DOHH2 (cell line): ENCODE measurements at regions not wholly inside any gene's neighbourhood (a gene's known extent, or its start where the extent isn't known, plus 50 kb on each side); places are given as distances from the start of the nearest gene placed in this dataset.

Source experiments
- H3F3A ChIP-seq: fragments of 200-600 bp; sonication (generic), shearing (Covaris generic); 2 replicates; pipeline ENCODE4 v1.6.0; 2016; ENCODE audit warnings: antibody characterized with exemption, mild to moderate bottlenecking; ENCODE audit not compliant: control insufficient read depth, insufficient read depth
- H3K27ac ChIP-seq: fragments of 200-600 bp; sonication (generic); 2 replicates; pipeline ENCODE4 v1.5.1; 2014; ENCODE audit warnings: low read depth, mild to moderate bottlenecking, low read length, moderate library complexity
- H3K27me3 ChIP-seq: fragments of 200-600 bp; sonication (generic); 2 replicates; pipeline ENCODE4 v1.6.1; 2014; ENCODE audit warnings: mild to moderate bottlenecking, low read length, mixed read lengths; ENCODE audit not compliant: control insufficient read depth
- H3K36me3 ChIP-seq: fragments of 200-600 bp; sonication (generic); 2 replicates; pipeline ENCODE4 v1.6.1; 2014; ENCODE audit warnings: mild to moderate bottlenecking, low read length, moderate library complexity, mixed read lengths; ENCODE audit not compliant: control insufficient read depth
- H3K4me1 ChIP-seq: fragments of 200-600 bp; sonication (generic); 2 replicates; pipeline ENCODE4 v1.6.1; 2014; ENCODE audit warnings: mild to moderate bottlenecking, low read length, mixed read lengths; ENCODE audit not compliant: control insufficient read depth
- H3K4me2 ChIP-seq: fragments of 200-600 bp; sonication (generic); 2 replicates; pipeline ENCODE4 v1.6.0; 2014; ENCODE audit warnings: mild to moderate bottlenecking, low read length, moderate library complexity
- H3K4me3 ChIP-seq: fragments of 200-600 bp; sonication (generic); 2 replicates; pipeline ENCODE4 v1.5.1; 2014; ENCODE audit warnings: mild to moderate bottlenecking, low read length, mixed read lengths
- H3K79me2 ChIP-seq: fragments of 200-600 bp; sonication (generic); 2 replicates; pipeline ENCODE4 v1.6.1; 2014; ENCODE audit warnings: mild to moderate bottlenecking, low read length, mixed read lengths; ENCODE audit not compliant: control insufficient read depth
- H3K9me2 ChIP-seq: fragments of 200-600 bp; sonication (generic); replicated peaks from 2 replicates; pipeline ENCODE4 v1.6.1; 2014; ENCODE audit warnings: mild to moderate bottlenecking, low read length, mixed read lengths; ENCODE audit not compliant: control insufficient read depth
- H3K9me3 ChIP-seq: fragments of 200-600 bp; sonication (generic); 2 replicates; pipeline ENCODE4 v1.6.1; 2014; ENCODE audit warnings: antibody characterized with exemption, low read length, mixed read lengths; ENCODE audit not compliant: control insufficient read depth, insufficient read depth
- H4K20me1 ChIP-seq: fragments of 200-600 bp; sonication (generic); 2 replicates; pipeline ENCODE4 v1.6.0; 2014; ENCODE audit warnings: low read depth, mild to moderate bottlenecking, antibody characterized with exemption, low read length, moderate library complexity; ENCODE audit not compliant: control insufficient read depth, insufficient read depth
- CTCF ChIP-seq: fragments of 200-600 bp; sonication (generic); IDR thresholded peaks from one replicate; pipeline ENCODE4 v1.5.1; 2014; ENCODE audit warnings: antibody characterized with exemption, mild to moderate bottlenecking, low read depth, low read length; ENCODE audit not compliant: poor library complexity, severe bottlenecking
- EZH2phosphoT487 ChIP-seq: fragments of 200-600 bp; sonication (generic); IDR thresholded peaks from 2 replicates; pipeline ENCODE4 v1.6.1; 2017; ENCODE audit warnings: borderline replicate concordance, mild to moderate bottlenecking, antibody characterized with exemption, low read length, moderate library complexity, mixed read lengths

GRCh38 chr1:87513966-87514660 lies 185.4 kb downstream of the LMO4 start:
- Histone ChIP-seq H3K27me3 (no peaks in the 10 kb centered on the region), H4K20me1 (no peaks in the 10 kb centered on the region), H3K27ac (no peak overlapping the region), H3K4me3 (no peak overlapping the region), H3K9me2 (no peaks in the 10 kb centered on the region), H3K4me1 (no peaks in the 10 kb centered on the region), H3K79me2 (no peaks in the 10 kb centered on the region), H3K9me3 (no peaks in the 10 kb centered on the region), H3K4me2 (no peak overlapping the region), H3K36me3 (no peaks in the 10 kb centered on the region), H3F3A (no peaks in the 10 kb centered on the region)
- TF ChIP-seq CTCF = no peak
- TF ChIP-seq EZH2phosphoT487 = no peak

GRCh38 chr1:87515781-87516180 lies 187.1 kb downstream of the LMO4 start:
- Histone ChIP-seq H3K4me2 (no peak overlapping the region), H3K27ac (no peak overlapping the region), H3K36me3 (no peaks in the 10 kb centered on the region), H4K20me1 (no peaks in the 10 kb centered on the region), H3K79me2 (no peaks in the 10 kb centered on the region), H3F3A (no peaks in the 10 kb centered on the region), H3K4me3 (no peak overlapping the region), H3K4me1 (no peaks in the 10 kb centered on the region), H3K27me3 (no peaks in the 10 kb centered on the region), H3K9me2 (no peaks in the 10 kb centered on the region), H3K9me3 (no peaks in the 10 kb centered on the region)
- no peak for TF ChIP-seq EZH2phosphoT487

- H4K20me1 ChIP-seq = no peaks in the 10 kb centered on the region
- no peak overlapping the region for H3K4me3 ChIP-seq
- no peaks in the 10 kb centered on the region for H3K9me3 ChIP-seq
- no peak overlapping the region for H3K4me2 ChIP-seq
- no peaks in the 10 kb centered on the region for H3K79me2 ChIP-seq
- H3K27me3 ChIP-seq = no peaks in the 10 kb centered on the region
- H3K36me3 ChIP-seq = no peaks in the 10 kb centered on the region
- H3K4me1 ChIP-seq = no peaks in the 10 kb centered on the region
- TF ChIP-seq EZH2phosphoT487 (no peak), CTCF (no peak)
- H3F3A ChIP-seq = no peaks in the 10 kb centered on the region
- no peaks in the 10 kb centered on the region for H3K9me2 ChIP-seq
- no peak overlapping the region for H3K27ac ChIP-seq
Observed at GRCh38 chr1:87518794-87519193, 190.1 kb downstream of the LMO4 start.

- H3K4me1 ChIP-seq = no peaks in the 10 kb centered on the region
- no peaks in the 10 kb centered on the region for H3F3A ChIP-seq
- H3K79me2 ChIP-seq = no peaks in the 10 kb centered on the region
- TF ChIP-seq CTCF (no peak), EZH2phosphoT487 (no peak)
- H3K9me2 ChIP-seq = no peaks in the 10 kb centered on the region
- no peaks in the 10 kb centered on the region for H3K27me3 ChIP-seq
- no peak overlapping the region for H3K4me3 ChIP-seq
- no peaks in the 10 kb centered on the region for H3K9me3 ChIP-seq
- no peak overlapping the region for H3K27ac ChIP-seq
- H3K4me2 ChIP-seq = no peak overlapping the region
- no peaks in the 10 kb centered on the region for H4K20me1 ChIP-seq
- H3K36me3 ChIP-seq = no peaks in the 10 kb centered on the region
Observed at GRCh38 chr1:87521452-87521851, 192.8 kb downstream of the LMO4 start.
